HG03066 (cell line): ENCODE measurements at regions not wholly inside any gene's neighbourhood (a gene's known extent, or its start where the extent isn't known, plus 50 kb on each side); places are given as distances from the start of the nearest gene placed in this dataset.
"Not testable (repeated sequence)": the region's sequence is repeated elsewhere in the genome, so short reads cannot be mapped to it uniquely, and the experiment has no call there.

Experiments used
- ATAC-seq: cut with Tn5 transposase; IDR thresholded peaks from one replicate; pipeline ENCODE4 v1.9.1; 2021; ENCODE audit warnings: low read depth; ENCODE audit not compliant: unreplicated experiment

DNA sequence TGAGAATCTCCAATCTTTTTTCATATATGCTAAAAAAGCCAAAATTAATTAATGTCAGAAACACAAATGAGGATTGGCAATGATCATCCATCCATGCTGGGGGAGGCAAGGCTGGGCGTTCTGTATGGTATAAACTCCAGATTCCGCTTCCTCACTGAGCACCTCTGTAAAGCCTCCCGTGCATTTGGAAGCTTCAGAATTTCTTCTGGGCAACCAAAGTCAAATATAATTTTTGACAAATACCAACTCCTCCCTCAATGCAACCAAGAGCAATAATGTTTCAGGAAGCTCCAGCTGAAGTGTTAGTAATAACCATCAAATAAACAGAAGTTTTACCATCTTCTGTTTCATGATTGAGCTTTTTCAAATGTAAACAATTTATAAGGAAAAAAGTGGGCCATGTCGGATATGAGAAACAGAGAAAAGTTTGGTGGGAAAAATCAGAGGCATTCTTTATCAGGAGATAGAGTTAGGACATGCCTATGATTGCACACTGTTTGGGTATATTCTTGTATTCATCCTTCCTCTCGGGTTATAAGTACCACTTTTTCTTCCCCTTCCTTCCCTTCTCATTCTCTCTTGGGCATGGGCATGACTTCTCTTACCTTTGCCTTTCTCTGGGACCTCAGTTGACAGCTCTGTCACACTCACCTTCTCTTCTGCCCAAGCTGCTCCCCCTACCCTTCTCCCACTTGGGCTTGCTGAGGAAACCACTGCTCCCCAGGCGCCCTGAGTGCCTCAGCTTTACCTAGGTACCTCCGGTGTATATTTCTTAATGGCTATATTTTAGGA, 149.5 kb upstream of the ZEB2 start:
- no peak for ATAC-seq

DNA sequence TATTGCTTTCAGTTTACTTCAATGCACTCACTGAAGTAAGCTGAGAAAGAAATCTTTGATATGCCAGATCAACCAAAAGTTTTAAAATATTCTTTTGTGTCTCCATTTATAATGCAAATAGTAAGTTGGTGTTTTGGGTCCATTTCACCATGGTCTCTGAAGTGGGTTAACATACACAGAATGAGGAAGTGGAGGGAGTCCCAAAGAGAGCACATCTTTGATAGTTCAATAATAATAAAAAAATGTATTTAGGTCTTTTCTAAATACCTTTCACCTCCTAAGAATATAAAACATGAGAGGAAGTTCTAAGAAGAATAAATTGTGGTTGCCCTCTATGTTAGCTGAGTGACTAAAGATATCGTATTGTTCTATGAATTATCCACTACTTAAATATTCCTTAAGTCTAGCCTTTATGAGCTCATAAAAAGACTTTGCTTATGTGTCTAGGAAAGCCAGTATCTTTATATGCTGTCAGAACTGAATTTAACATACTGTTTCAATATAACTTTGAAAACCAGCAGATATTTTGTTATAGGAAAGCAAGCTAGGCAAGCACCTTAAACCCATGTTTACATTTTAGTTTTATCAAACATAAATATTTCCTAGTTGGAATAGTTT, 148.7 kb upstream of the ZEB2 start:
- ATAC-seq: no peak

- no peak for ATAC-seq
Observed at GRCh38 chr2:144666032-144666431, 146.1 kb upstream of the ZEB2 start.

- no peak for ATAC-seq
Observed at GRCh38 chr2:144663207-144663606, 143.3 kb upstream of the ZEB2 start.

- ATAC-seq: no peak
Observed at GRCh38 chr2:144660518-144661316, 140.8 kb upstream of the ZEB2 start.

DNA sequence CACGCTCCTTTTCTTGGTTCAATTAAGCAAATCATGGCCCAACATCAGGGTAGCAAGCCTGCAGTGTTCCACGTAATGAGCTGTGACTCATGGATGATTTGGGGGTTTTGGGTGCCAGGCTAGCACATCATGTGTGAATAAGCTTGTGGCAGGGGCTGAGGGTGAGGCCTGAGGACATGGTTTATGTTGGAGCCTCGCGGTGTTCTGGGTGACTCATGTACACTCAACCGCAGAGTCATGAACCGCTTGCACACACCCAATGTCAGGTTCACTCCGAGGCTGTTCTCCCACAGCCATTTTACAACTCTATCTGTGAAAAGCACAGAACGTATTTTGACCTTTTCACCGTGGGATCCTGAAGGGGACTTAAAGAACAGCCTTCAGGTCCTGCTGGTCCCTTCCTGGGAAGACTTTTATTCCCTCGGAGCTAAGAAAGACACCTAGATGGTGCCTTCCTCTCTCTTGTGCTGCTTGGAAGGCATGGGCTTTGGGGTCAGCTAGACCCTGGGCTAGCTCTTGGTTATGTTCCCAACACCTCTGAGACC, 139.9 kb upstream of the ZEB2 start:
- no peak for ATAC-seq

DNA sequence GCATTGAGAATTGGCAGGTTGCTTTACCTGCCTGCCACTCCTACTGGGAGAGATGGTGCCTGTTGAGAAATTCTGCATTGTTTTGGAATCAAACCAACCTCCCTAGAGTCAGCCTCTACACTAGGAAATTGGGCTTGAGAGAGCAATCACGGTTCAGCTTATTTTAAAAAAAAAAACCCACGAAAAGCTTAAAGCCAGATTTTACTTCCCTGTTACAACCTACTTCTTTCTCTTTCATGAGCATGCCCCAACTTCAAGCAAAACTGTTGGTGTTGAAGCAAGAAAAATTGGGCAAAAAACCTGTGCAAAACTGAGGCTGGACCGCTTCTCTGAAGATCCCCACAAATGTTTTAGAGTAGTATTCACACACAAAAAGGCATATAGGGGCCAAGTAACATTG, 134.6 kb upstream of the ZEB2 start:
- ATAC-seq: no peak

DNA sequence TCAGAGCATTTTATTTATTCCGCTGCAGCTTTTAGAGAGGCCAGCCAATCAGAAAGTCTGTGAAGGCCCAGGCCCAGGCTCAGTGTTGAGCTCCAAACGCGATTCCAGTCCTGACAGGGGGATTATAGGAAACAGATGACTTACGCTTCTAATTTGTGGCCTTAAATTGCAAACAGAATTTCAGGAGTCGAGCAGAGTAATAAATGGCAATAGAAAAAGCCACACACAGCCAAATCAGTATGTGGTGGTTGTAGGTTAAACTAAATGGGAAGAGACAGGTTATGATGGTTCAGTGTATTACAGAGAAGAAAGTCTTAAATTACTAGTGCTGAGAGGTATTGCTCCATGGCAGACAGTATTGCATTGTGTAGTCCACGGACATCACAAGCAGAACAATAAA, 131.0 kb upstream of the ZEB2 start:
- ATAC-seq: no peak

GRCh38 chr2:144648837-144649465, 129.0 kb upstream of the ZEB2 start:
- no peak for ATAC-seq

- no peak for ATAC-seq
Observed at GRCh38 chr2:144645083-144645778, 125.3 kb upstream of the ZEB2 start.

GRCh38 chr2:144644549-144644948, 124.6 kb upstream of the ZEB2 start:
- no peak for ATAC-seq

- no peak for ATAC-seq
Observed at GRCh38 chr2:144643537-144644336, 123.8 kb upstream of the ZEB2 start.

DNA sequence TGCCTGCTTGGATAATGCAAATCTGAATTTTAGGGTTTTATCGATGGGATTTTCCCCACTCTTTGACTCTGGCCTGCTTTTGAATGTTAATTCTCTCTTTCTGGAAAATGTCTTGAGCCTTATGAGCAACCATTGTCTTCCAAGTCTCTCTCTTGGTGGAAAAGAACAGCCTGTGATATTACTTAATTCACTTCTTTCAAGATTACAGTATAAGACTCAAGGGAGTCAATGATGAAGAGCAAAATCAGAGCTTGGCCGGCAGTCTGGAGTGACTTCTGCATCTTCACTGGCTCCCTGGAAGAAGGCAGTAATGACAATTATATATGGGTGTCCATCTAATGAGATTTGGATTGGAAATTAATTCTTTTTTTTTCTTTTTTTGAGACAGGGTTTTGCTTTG, 122.9 kb upstream of the ZEB2 start:
- no peak for ATAC-seq

DNA sequence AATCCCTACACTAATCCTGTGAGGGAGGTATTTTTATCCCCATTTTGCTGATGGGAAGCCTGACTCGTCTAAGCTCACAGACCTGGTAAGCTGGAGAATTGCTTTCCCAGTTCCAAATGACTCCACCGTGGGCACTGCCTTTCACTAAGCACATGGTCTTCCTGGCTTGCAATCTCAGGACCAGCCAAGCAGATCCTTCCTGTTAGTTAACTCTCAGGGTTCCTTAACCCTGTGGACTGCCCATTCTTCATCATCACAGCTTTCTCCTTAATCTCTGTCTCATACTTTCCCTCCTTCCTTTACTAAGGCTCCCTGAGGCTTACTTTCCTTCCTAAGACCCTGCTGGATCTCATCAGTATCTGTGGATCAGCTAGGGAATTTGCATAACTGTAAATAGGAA, 122.2 kb upstream of the ZEB2 start:
- no peak for ATAC-seq

DNA sequence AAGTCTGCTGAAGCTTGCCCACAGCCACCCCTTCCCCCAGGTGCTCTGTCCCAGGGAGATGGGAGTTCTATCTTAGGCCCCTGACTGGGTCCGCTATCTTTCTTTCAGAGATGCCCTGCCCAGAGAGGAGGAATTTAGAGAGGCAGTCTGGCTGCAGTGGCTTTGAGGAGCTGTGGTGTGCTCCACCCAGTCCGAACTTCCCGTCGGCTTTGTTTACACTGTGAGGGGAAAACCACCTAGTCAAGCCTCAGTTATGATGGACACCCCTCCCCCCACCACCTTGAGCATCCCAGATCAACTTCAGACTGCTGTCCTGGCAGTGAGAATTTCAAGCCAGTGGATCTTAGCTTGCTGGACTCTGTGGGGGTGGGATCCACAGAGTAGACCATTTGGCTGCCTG, 118.3 kb upstream of the ZEB2 start:
- ATAC-seq: not testable (repeated sequence)

- not testable (repeated sequence) for ATAC-seq
Observed at GRCh38 chr2:144636860-144637259, 116.9 kb upstream of the ZEB2 start.

DNA sequence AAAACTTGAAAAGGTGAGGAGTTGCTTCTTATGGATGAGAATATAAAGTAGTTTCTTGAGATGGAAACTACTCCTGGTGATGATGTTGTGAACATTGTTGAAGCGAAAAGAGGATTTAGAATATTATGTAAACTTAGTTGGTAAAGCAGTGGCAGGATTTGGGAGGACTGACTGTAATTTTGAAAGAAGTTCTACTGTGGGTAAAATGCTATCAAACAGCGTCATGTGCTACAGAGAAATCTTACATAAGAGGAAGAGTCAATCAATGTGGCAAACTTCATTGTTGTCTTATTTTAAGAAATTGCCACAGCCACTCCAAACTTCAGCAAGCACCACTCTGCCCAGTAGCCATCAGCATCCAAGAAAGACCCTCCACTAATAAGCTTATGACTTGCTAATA, 112.9 kb upstream of the ZEB2 start:
- ATAC-seq: no peak

DNA sequence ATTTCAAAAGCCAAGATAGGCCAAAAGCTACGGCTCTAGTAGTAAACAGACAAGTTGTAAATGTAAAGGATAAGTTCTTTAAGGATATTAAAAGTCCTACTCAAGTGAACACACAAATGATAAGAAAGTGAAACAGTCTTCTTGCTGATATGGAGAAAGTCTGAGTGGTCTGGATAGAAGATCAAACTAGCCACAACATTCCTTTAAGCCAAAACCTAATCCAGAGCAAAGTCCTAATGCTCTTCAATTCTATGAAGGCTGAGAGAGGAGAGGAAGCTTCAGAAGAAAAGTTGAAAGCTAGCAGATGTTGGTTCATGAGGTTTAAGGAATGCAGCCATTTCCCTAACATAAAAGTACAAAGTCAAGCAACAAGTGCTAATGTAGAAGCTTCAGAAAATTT, 111.7 kb upstream of the ZEB2 start:
- no peak for ATAC-seq

- ATAC-seq: peak; percentile 95
Observed at GRCh38 chr2:144630459-144631215, 110.7 kb upstream of the ZEB2 start.
